CD4-positive, alpha-beta T cell (primary cell): ENCODE measurements at regions not wholly inside any gene's neighbourhood (a gene's known extent, or its start where the extent isn't known, plus 50 kb on each side); places are given as distances from the start of the nearest gene placed in this dataset.

Experiments
- ATAC-seq: fragments of 200-7000 bp; cut with Tn5 transposase; one replicate; pipeline ENCODE4 v1.10.0; 2022; ENCODE audit warnings: mild to moderate bottlenecking; ENCODE audit not compliant: poor library complexity
- CTCF ChIA-PET: fragments of 350-600 bp; sonication (Branson Sonifier 250); formaldehyde crosslinking; loops from one replicate; lab custom pipeline; 2021; ENCODE audit warnings: antibody characterized with exemption, inconsistent platforms; lab: Charles Lee
- POLR2A ChIA-PET: fragments of 350-600 bp; sonication (Branson Sonifier 250); formaldehyde crosslinking; loops from one replicate; lab custom pipeline; 2021; ENCODE audit warnings: antibody characterized with exemption, inconsistent platforms; lab: Charles Lee
- DNase-seq, 14 experiments: peaks; one replicate each; pipeline ENCODE4 v3.0.0-alpha.2; 2013 to 2020; ENCODE audit warnings: mixed read lengths in 2 of 14
- H3K27ac ChIP-seq, 2 donors: one replicate each; pipeline versions ENCODE4 v1.5.1 to v1.7.0; 2013; ENCODE audit warnings: low read length in 2 of 2, low read depth in 1 of 2, mild to moderate bottlenecking in 1 of 2
- H3K27me3 ChIP-seq, 2 experiments: 1 replicate in 1 of 2; 2 replicates in 1 of 2; pipeline versions ENCODE4 v1.6.1 to v1.7.0; 2013; ENCODE audit warnings: low read length in 2 of 2, control low read depth in 1 of 2, mild to moderate bottlenecking in 1 of 2, moderate library complexity in 1 of 2; ENCODE audit not compliant: insufficient read depth in 2 of 2, control insufficient read depth in 1 of 2
- H3K36me3 ChIP-seq: one replicate; pipeline ENCODE4 v1.6.1; 2013; ENCODE audit warnings: low read length, control low read depth; ENCODE audit not compliant: insufficient read depth
- H3K4me1 ChIP-seq: one replicate; pipeline ENCODE4 v1.6.1; 2013; ENCODE audit warnings: low read length, control low read depth; ENCODE audit not compliant: insufficient read depth
- H3K4me3 ChIP-seq: one replicate; pipeline ENCODE4 v1.5.1; 2013; ENCODE audit warnings: mild to moderate bottlenecking, low read length, moderate library complexity
- H3K9me3 ChIP-seq, 2 experiments: 1 replicate in 1 of 2; 2 replicates in 1 of 2; pipeline versions ENCODE4 v1.6.1 to v1.7.0; 2013; ENCODE audit warnings: low read length in 2 of 2, mild to moderate bottlenecking in 2 of 2, control low read depth in 1 of 2, moderate library complexity in 1 of 2; ENCODE audit not compliant: control insufficient read depth in 1 of 2, insufficient read depth in 1 of 2
- H3K27ac Mint-ChIP-seq: one replicate; pipeline ENCODE4 v1.8.0; 2020; ENCODE audit warnings: mixed read lengths
- H3K27me3 Mint-ChIP-seq: one replicate; pipeline ENCODE4 v1.8.0; 2021; ENCODE audit warnings: mixed read lengths
- H3K36me3 Mint-ChIP-seq: one replicate; pipeline ENCODE4 v1.8.0; 2021; ENCODE audit warnings: low read depth, mixed read lengths
- H3K4me1 Mint-ChIP-seq: one replicate; pipeline ENCODE4 v1.8.0; 2021; ENCODE audit warnings: low read depth, mixed read lengths
- H3K4me3 Mint-ChIP-seq: one replicate; pipeline ENCODE4 v1.8.0; 2020; ENCODE audit warnings: mild to moderate bottlenecking, mixed read lengths
- H3K9me3 Mint-ChIP-seq: one replicate; pipeline ENCODE4 v1.8.0; 2020; ENCODE audit warnings: mixed read lengths
- CTCF ChIP-seq: fragments of 200-600 bp; IDR thresholded peaks from one replicate; pipeline ENCODE4 v1.8.0; 2022; ENCODE audit warnings: antibody characterized with exemption, mild to moderate bottlenecking
- intact Hi-C, 2 experiments: fragments of 100-400 bp; cut with DNase I in 1 of 2; cut with micrococcal nuclease in 1 of 2; formaldehyde crosslinking; loops; one replicate each; pipeline versions ENCODE4 v1.15.1 to v1.9.0; 2023 to 2025; cut with DNase I, micrococcal nuclease

GRCh38 chr7:68800316-68800715 is 798.0 kb upstream of the AUTS2 start:
- ATAC-seq = no peak
- Histone ChIP-seq H3K4me1 (no peaks in the 10 kb centered on the region), H3K27ac (no peak overlapping the region), H3K4me3 (no peak overlapping the region), H3K9me3 (peaks cover 0 to 37% of the 10 kb centered on the region in 2 experiments), H3K27me3 (no peaks in the 10 kb centered on the region), H3K36me3 (no peaks in the 10 kb centered on the region)
- CTCF ChIA-PET = no interaction called here
- H3K9me3 Mint-ChIP-seq = peaks cover 7% of the 10 kb centered on the region
- no peak overlapping the region for H3K4me3 Mint-ChIP-seq
- TF ChIP-seq CTCF = no peak
- H3K36me3 Mint-ChIP-seq = no peaks in the 10 kb centered on the region
- H3K4me1 Mint-ChIP-seq = no peaks in the 10 kb centered on the region
- no peak for DNase-seq
- intact Hi-C loops = no loop called here
- H3K27me3 Mint-ChIP-seq = no peaks in the 10 kb centered on the region
- POLR2A ChIA-PET = no interaction called here
- no peak overlapping the region for H3K27ac Mint-ChIP-seq

GRCh38 chr7:68805159-68805558 is 793.1 kb upstream of the AUTS2 start:
- no peaks in the 10 kb centered on the region for H3K27me3 Mint-ChIP-seq
- no peak overlapping the region for H3K4me3 Mint-ChIP-seq
- intact Hi-C loops = no loop called here
- DNase-seq (no peak), ATAC-seq (no peak)
- no peak overlapping the region for H3K4me3 ChIP-seq
- ChIA-PET POLR2A (no interaction called here), CTCF (no interaction called here)
- H3K9me3 Mint-ChIP-seq = peaks cover 10% of the 10 kb centered on the region
- no peak for TF ChIP-seq CTCF
- no peaks in the 10 kb centered on the region for H3K4me1 ChIP-seq
- H3K4me1 Mint-ChIP-seq = no peaks in the 10 kb centered on the region
- H3K27me3 ChIP-seq = no peaks in the 10 kb centered on the region
- H3K36me3 ChIP-seq = no peaks in the 10 kb centered on the region
- no peak overlapping the region for H3K27ac Mint-ChIP-seq
- H3K36me3 Mint-ChIP-seq = no peaks in the 10 kb centered on the region
- no peak overlapping the region for H3K27ac ChIP-seq
- H3K9me3 ChIP-seq = peaks cover 0 to 36% of the 10 kb centered on the region in 2 experiments

GRCh38 chr7:68807666-68808065 is 790.6 kb upstream of the AUTS2 start:
- DNase-seq = no peak
- no peaks in the 10 kb centered on the region for H3K4me1 ChIP-seq
- no peak for ATAC-seq
- POLR2A ChIA-PET = interaction anchor here (0.6 kb wide), 1 partner anchor 261 kb away, joined by 3 read pairs; no protein-coding TSS in a partner anchor
- no peak overlapping the region for H3K27ac Mint-ChIP-seq
- no peak overlapping the region for H3K4me3 Mint-ChIP-seq
- no peaks in the 10 kb centered on the region for H3K27me3 Mint-ChIP-seq
- H3K9me3 ChIP-seq = peaks cover 0 to 24% of the 10 kb centered on the region in 2 experiments
- H3K27ac ChIP-seq = no peak overlapping the region
- TF ChIP-seq CTCF = no peak
- intact Hi-C loops = no loop called here
- no peaks in the 10 kb centered on the region for H3K4me1 Mint-ChIP-seq
- H3K27me3 ChIP-seq = no peaks in the 10 kb centered on the region
- no peak overlapping the region for H3K4me3 ChIP-seq
- CTCF ChIA-PET = no interaction called here
- no peaks in the 10 kb centered on the region for H3K36me3 Mint-ChIP-seq
- peaks cover 12% of the 10 kb centered on the region for H3K9me3 Mint-ChIP-seq
- H3K36me3 ChIP-seq = no peaks in the 10 kb centered on the region
